GM12891 (cell line): ENCODE measurements at regions not wholly inside any gene's neighbourhood (a gene's known extent, or its start where the extent isn't known, plus 50 kb on each side); places are given as distances from the start of the nearest gene placed in this dataset.

Experiments
- POLR2A ChIP-seq: IDR thresholded peaks from 2 replicates; pipeline ENCODE4 v1.6.1; 2011; ENCODE audit warnings: low read depth, low read length, control low read depth
- POLR2AphosphoS5 ChIP-seq: IDR thresholded peaks from 2 replicates; pipeline ENCODE4 v1.6.1; 2011; ENCODE audit warnings: low read depth, low read length, control low read depth

DNA sequence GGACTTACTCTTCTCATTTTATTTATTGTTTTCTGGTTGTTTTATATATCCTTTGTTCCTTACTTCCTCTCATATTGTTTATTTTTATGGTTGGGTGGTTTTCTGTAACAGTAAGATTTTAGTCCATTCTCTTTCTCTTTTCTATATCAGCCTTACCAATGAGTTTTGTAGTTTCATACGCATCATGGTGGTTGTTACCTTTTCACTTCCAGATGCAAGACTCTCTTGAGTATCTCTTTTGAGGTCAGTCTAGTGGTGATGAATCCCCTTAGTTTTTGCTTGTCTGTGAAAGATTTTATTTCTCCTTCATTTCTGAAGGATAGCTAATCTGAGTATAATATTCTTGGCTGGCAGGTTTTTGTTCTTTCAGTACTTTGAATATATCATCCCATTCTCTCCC lies 57.1 kb upstream of the MFGE8 start:
- TF ChIP-seq POLR2A (no peak), POLR2AphosphoS5 (no peak)
